HUDEP-2 (cell line): ENCODE measurements at regions not wholly inside any gene's neighbourhood (a gene's known extent, or its start where the extent isn't known, plus 50 kb on each side); places are given as distances from the start of the nearest gene placed in this dataset.

Experiments
- DNase-seq, 76 experiments: peaks; one replicate each; lab custom pipeline; 2025; ENCODE audit not compliant: unreplicated experiment in 76 of 76; lab: John Stamatoyannopoulos, UW

GRCh38 chr2:237150186-237150585 lies 64.5 kb downstream of the COPS8 start:
- DNase-seq = no peak

GRCh38 chr2:237150831-237151375 lies 65.2 kb downstream of the COPS8 start:
- DNase-seq = no peak

- DNase-seq = no peak
These were observed 66.7 kb downstream of the COPS8 start for GRCh38 chr2:237152361-237152760.

GRCh38 chr2:237153181-237153580 lies 67.5 kb downstream of the COPS8 start:
- no peak for DNase-seq

- peak in 21 of 76 experiments; percentile 1 to 37 (median 10) for DNase-seq
These were observed 68.5 kb downstream of the COPS8 start for GRCh38 chr2:237154082-237154638.

- DNase-seq = no peak
These were observed 69.5 kb downstream of the COPS8 start for GRCh38 chr2:237154884-237155851.

GRCh38 chr2:237156031-237156856 lies 70.6 kb downstream of the COPS8 start:
- DNase-seq = no peak

GRCh38 chr2:237156857-237157779 lies 71.4 kb downstream of the COPS8 start:
- no peak for DNase-seq

GRCh38 chr2:237157780-237158102 lies 72.1 kb downstream of the COPS8 start:
- no peak for DNase-seq

GRCh38 chr2:237158194-237158593 lies 72.5 kb downstream of the COPS8 start:
- DNase-seq = no peak

- no peak for DNase-seq
These were observed 73.6 kb downstream of the COPS8 start for GRCh38 chr2:237159006-237159911.

GRCh38 chr2:237160271-237160919 lies 74.7 kb downstream of the COPS8 start:
- no peak for DNase-seq

GRCh38 chr2:237161189-237161588 lies 75.5 kb downstream of the COPS8 start:
- no peak for DNase-seq

GRCh38 chr2:237162959-237163358 lies 77.3 kb downstream of the COPS8 start:
- DNase-seq = no peak

GRCh38 chr2:237164474-237165042 lies 78.9 kb downstream of the COPS8 start:
- no peak for DNase-seq

GRCh38 chr2:237165405-237166276 lies 80.0 kb downstream of the COPS8 start:
- DNase-seq = peak in 1 of 76 experiments; percentile 8

GRCh38 chr2:237167038-237167437 lies 81.3 kb downstream of the COPS8 start:
- no peak for DNase-seq
